Activated T-cell treated with anti-CD3 and anti-CD28 coated beads for 4 hours (primary cell): ENCODE measurements at regions not wholly inside any gene's neighbourhood (a gene's known extent, or its start where the extent isn't known, plus 50 kb on each side); places are given as distances from the start of the nearest gene placed in this dataset.

Experiments used
- DNase-seq: peaks from one replicate; pipeline ENCODE4 v3.0.0-alpha.2; 2020

- no peak for DNase-seq
Observed at GRCh38 chr17:6941989-6942388, 53.9 kb upstream of the ALOX12 start.

GRCh38 chr17:6943406-6943805 lies 52.4 kb upstream of the ALOX12 start:
- no peak for DNase-seq
